Jurkat, Clone E6-1 (cell line): ENCODE measurements at regions not wholly inside any gene's neighbourhood (a gene's known extent, or its start where the extent isn't known, plus 50 kb on each side); places are given as distances from the start of the nearest gene placed in this dataset.

Experiments used
- DNase-seq: peaks from one replicate; pipeline ENCODE4 v3.0.0-alpha.2; 2011; ENCODE audit warnings: low read depth, low spot score
- H3K4me3 ChIP-seq: 2 replicates; pipeline ENCODE4 v1.5.1; 2011; ENCODE audit warnings: mild to moderate bottlenecking, low read length, control low read depth, moderate library complexity

- no peak overlapping the region for H3K4me3 ChIP-seq
- DNase-seq: no peak
These were observed 51.0 kb upstream of the MKRN3 start for GRCh38 chr15:23514484-23514883.

GRCh38 chr15:23506762-23507161 is 58.7 kb upstream of the MKRN3 start:
- no peak overlapping the region for H3K4me3 ChIP-seq
- DNase-seq: no peak

- H3K4me3 ChIP-seq: peak overlapping the region; percentile 63
- no peak for DNase-seq
These were observed 56.9 kb upstream of the GOLGA6L2 start for GRCh38 chr15:23503980-23504379.

- DNase-seq: peak; percentile 96
- peak overlapping the region; percentile 63 for H3K4me3 ChIP-seq
These were observed 56.5 kb upstream of the GOLGA6L2 start for GRCh38 chr15:23503576-23503975.

- peak; percentile 52 for DNase-seq
- H3K4me3 ChIP-seq: no peak overlapping the region
These were observed 50.7 kb upstream of the GOLGA6L2 start for GRCh38 chr15:23497710-23498111.
